ENCODE measurements at regions not wholly inside any gene's neighbourhood (a gene's known extent, or its start where the extent isn't known, plus 50 kb on each side); places are given as distances from the start of the nearest gene placed in this dataset.

DNA sequence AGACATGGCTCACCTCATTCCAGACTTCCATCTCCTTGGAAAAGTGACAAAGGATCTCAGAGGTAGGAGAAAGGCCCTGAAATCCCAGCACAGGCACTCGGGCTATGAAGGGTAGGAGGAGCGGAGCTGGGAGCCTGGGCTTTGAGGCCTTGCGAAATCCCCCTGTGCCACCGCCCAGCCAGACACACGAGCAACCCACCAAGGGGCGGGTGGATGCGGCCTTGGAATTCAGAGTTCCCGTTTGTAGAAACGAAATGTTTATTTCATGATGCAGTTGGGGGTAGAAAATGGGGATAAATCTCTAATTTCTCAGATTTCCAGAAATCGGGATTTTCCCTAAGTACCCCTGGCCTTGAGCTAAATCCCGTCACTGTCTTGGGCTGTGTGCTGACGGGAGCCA lies 177.1 kb upstream of the HDAC4 start:
- TF ChIP-seq, protein P1, sequence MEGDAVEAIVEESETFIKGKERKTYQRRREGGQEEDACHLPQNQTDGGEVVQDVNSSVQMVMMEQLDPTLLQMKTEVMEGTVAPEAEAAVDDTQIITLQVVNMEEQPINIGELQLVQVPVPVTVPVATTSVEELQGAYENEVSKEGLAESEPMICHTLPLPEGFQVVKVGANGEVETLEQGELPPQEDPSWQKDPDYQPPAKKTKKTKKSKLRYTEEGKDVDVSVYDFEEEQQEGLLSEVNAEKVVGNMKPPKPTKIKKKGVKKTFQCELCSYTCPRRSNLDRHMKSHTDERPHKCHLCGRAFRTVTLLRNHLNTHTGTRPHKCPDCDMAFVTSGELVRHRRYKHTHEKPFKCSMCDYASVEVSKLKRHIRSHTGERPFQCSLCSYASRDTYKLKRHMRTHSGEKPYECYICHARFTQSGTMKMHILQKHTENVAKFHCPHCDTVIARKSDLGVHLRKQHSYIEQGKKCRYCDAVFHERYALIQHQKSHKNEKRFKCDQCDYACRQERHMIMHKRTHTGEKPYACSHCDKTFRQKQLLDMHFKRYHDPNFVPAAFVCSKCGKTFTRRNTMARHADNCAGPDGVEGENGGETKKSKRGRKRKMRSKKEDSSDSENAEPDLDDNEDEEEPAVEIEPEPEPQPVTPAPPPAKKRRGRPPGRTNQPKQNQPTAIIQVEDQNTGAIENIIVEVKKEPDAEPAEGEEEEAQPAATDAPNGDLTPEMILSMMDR (IDR thresholded peaks at IDR 0.05; ENCODE audit: low read depth, low read length, missing control alignments): no peak
- DNase-seq (ENCODE audit: low read depth): no peak
- in situ Hi-C loops (cut with HindIII; ENCODE audit: low sequenced_read_pairs): no loop called here
- H3K4me3 ChIP-seq (ENCODE audit: low read depth, low read length): no peak overlapping the region

DNA sequence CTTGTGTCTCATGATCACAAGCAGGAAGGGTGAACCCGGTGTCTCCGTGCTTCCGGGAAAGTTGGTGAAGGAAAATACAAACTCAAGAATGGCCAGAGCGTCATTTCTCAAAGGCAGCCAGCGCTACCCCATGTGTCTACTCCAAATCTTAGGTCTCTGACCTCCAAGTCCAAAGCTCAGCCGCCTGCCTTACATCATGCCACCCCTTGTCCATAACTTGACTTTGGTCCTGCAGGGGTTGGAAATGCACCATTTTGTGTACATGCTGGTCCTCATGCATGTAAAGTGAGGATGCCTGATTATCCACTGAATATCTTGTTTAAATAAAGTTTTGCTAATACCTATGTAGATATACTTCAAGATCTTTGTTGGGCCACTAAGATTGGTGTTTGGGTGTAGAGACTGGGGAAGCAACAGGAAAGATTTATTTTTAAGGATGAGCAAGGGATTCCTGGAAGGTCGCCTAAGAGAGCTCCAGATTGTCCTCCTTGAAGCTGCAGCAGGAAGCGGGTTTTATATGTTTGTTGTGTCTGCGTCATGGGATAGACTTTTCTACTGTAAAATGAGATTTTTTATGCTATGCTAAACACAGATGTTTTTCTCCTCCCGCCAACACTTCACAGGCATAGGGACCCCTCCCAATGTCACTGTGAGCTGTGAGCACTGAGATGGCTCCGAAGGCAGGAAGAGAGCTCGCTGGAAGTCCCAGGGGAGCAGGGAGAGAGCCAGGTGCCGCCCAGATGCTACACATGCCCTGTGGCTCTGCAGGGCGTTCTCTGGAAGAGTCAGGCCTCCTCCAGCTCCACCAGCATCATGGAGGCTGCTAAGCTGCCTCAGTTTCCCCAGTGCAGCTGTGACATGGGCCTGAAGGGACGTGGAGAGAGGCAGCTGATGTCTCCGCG lies 176.2 kb upstream of the HDAC4 start:
- DNase-seq (ENCODE audit: low read depth): no peak
- in situ Hi-C loops (cut with HindIII; ENCODE audit: low sequenced_read_pairs): no loop called here
- H3K4me3 ChIP-seq (ENCODE audit: low read depth, low read length): no peak overlapping the region
- TF ChIP-seq, protein P1 (IDR thresholded peaks at IDR 0.05; ENCODE audit: low read depth, low read length, missing control alignments): no peak

DNA sequence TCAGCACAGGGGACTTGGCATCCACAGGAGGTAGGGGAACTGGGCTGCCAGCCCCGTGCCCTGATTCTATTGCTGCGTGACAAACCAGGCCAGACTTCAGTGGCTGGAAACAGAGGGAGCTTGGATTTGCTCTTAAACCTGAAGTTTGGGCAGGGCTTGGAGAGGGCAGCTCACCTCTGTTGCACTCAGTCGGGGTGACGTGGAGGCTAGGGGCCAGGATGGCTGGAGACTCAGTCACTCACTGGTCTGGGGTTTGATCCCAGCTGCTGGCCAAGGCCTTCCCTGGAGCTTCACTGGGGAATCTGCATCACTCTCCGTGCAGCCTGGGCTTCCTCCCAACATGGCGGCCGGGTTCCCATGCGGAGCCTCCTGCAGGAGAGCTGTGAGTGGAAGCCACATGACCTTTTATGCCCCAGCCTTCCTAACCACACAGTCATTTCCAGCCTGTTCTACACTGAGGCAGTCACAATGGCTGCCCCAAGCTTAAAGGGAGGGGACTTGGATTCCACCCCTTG lies 175.2 kb upstream of the HDAC4 start:
- TF ChIP-seq, protein P1 (IDR thresholded peaks at IDR 0.05; ENCODE audit: low read depth, low read length, missing control alignments): no peak
- no peak for DNase-seq (ENCODE audit: low read depth)
- in situ Hi-C loops (cut with HindIII; ENCODE audit: low sequenced_read_pairs): no loop called here
- no peak overlapping the region for H3K4me3 ChIP-seq (ENCODE audit: low read depth, low read length)

DNA sequence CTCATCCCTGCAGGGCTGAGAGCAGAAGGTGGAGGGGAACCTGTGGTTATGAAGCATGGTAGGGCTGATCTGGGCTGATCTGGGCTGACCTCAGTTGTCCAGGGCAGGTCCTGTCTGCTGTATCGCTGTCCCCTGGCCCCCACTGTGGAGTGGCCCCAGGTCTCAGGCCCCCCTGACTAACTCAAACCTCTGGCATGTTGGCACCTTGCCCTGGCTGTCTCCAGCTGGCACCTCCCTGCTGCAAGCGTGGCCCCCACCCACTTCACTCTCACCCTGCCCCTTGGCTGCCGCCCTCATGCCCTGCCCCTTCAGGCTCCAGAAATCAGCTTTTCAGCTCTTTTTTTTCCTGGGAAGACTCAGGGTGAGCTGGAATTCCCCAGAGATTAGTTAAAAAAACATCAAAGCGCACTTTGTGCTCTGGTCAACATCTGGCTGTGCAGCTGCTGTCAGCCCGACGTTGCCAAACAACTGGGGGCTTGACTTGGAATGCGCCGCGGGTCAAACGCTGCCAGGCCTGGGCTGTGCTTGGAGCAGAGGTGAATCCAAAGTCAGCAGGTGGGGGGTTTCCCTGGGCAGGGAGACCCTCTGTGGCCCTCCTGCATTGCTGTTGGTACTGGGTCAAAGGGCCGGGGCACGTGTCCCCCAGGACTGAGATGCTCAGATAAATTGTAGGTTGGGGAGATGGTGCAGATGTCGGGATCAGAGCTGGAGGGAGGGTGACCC lies 173.8 kb upstream of the HDAC4 start:
- TF ChIP-seq, protein P1 (IDR thresholded peaks at IDR 0.05; ENCODE audit: low read depth, low read length, missing control alignments): no peak
- in situ Hi-C loops (cut with HindIII; ENCODE audit: low sequenced_read_pairs): no loop called here
- DNase-seq (ENCODE audit: low read depth): no peak
- no peak overlapping the region for H3K4me3 ChIP-seq (ENCODE audit: low read depth, low read length)

DNA sequence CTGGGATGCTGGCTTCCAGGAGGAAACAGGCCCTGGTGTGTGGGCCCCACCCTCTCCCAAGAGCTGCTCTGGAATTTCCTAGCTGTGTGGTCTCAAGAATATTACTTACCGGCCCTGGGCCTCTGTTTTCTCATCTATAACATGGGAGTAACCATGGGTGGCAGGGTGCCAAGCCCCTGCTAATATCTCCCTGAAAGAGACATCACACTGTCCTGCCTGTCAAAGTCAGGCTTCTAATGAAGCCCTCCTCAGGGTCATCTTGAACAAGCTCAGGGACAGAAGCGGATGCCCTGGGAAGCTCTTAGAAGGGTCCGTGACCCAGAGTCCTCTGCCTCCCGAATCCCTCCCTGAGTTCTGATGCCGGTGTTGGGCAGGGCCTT lies 173.2 kb upstream of the HDAC4 start:
- TF ChIP-seq, protein P1 (IDR thresholded peaks at IDR 0.05; ENCODE audit: low read depth, low read length, missing control alignments): no peak
- in situ Hi-C loops (cut with HindIII; ENCODE audit: low sequenced_read_pairs): no loop called here
- DNase-seq (ENCODE audit: low read depth): no peak
- no peak overlapping the region for H3K4me3 ChIP-seq (ENCODE audit: low read depth, low read length)

DNA sequence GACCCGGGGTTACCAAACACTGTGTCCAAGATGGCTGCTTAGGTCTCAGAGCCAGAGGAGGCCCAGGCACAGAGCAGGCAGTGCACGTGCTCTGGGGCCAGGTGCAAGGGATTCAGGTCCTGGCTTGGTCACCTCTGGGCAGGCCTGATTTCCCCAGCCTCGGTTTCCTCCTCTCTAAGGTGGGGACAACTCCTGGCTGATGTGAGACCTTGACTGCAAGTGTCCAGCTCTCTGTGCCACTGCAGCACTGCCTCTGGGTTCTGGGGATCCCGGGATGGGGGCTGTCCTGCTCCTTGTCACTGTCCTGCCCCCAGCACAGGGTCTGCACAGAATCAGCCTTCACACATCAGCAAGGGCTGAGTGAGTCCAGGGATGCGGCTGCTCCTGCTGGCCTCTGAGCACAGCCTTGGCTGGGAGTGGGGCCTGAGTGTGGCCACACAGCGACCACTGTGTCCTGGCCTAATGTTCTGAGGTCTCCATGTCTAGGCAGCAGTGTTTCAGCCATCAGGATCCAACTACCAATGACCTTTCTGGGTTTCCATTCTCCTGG lies 170.2 kb upstream of the HDAC4 start:
- DNase-seq (ENCODE audit: low read depth): no peak
- in situ Hi-C loops (cut with HindIII; ENCODE audit: low sequenced_read_pairs): no loop called here
- H3K4me3 ChIP-seq (ENCODE audit: low read depth, low read length): no peak overlapping the region
- TF ChIP-seq, protein P1 (IDR thresholded peaks at IDR 0.05; ENCODE audit: low read depth, low read length, missing control alignments): no peak
